ENCODE measurements at regions not wholly inside any gene's neighbourhood (a gene's known extent, or its start where the extent isn't known, plus 50 kb on each side); places are given as distances from the start of the nearest gene placed in this dataset.

DNA sequence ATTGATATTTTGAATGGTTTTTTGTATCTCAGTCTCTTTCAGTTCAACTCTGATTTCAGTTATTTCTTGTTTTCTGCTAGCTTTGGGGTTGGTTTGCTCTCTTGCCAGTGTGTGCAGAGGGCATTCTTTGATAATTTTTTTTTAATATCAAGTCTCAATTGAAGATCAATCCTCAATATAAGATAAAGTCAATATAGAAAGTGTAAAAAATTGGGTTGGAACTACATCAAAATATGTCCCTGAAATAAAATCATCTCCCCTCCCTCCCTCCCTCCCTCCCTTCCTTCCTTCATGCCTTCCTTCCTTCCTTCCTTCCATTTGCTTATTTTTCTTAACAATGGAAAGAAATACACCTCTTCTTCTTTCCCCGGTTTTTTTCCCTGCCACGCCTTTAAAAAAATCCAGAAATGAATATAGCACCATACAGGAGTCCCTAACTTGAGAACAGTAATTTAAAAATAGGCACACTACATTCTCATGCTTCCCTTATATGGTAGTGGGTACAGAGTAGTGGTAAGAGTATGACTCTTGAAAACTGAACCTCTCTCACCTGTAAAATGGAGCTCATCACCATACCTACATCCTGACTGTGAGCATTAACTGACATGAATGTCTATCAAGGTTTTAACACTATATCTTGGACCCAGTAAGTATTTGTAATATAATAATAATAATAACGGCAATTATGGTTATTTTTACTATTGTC is 221.9 kb downstream of the GIPC2 start:
- TF ChIP-seq TEAD4 (IDR thresholded peaks at IDR 0.05) (no peak), REST (IDR thresholded peaks at IDR 0.05; ENCODE audit: low read depth) (no peak), EGR1 (IDR thresholded peaks at IDR 0.05) (no peak), NFIC (IDR thresholded peaks at IDR 0.05) (no peak), EP300 (IDR thresholded peaks at IDR 0.05; ENCODE audit: borderline replicate concordance) (no peak), RAD21 (IDR thresholded peaks at IDR 0.05; ENCODE audit: low read depth) (no peak), FOXM1 (IDR thresholded peaks at IDR 0.05; ENCODE audit: borderline replicate concordance, low read depth) (no peak), USF1 (IDR thresholded peaks at IDR 0.05) (no peak), CEBPB (IDR thresholded peaks at IDR 0.05) (no peak), YY1 (IDR thresholded peaks at IDR 0.05; ENCODE audit: low read depth) (no peak), TCF12 (IDR thresholded peaks at IDR 0.05; ENCODE audit: low read depth) (no peak), TAF1 (IDR thresholded peaks at IDR 0.05; ENCODE audit: low read depth) (no peak)
- TF ChIP-seq, protein P1, sequence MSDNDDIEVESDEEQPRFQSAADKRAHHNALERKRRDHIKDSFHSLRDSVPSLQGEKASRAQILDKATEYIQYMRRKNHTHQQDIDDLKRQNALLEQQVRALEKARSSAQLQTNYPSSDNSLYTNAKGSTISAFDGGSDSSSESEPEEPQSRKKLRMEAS (IDR thresholded peaks at IDR 0.05) = no peak
